DND-41 (cell line): ENCODE measurements at regions not wholly inside any gene's neighbourhood (a gene's known extent, or its start where the extent isn't known, plus 50 kb on each side); places are given as distances from the start of the nearest gene placed in this dataset.

Source experiments
- ATAC-seq: fragments of 200-7000 bp; cut with Tn5 transposase; 3 replicates; pipeline ENCODE4 v1.9.1; 2021; ENCODE audit warnings: low read depth; ENCODE audit not compliant: insufficient read depth
- DNase-seq: peaks from one replicate; pipeline ENCODE4 v3.0.0-alpha.2; 2020
- H2AFZ ChIP-seq: 2 replicates; pipeline ENCODE4 v1.6.0; 2012; ENCODE audit warnings: low read depth, low read length
- H3K27ac ChIP-seq: 2 replicates; pipeline ENCODE4 v1.5.1; 2012; ENCODE audit warnings: low read length, inconsistent platforms
- H3K27me3 ChIP-seq: fragments of 200-600 bp; sonication (generic); 2 replicates; pipeline ENCODE4 v1.6.0; 2012; ENCODE audit warnings: low read length, mild to moderate bottlenecking, inconsistent platforms; ENCODE audit not compliant: insufficient read depth, poor library complexity
- H3K36me3 ChIP-seq: 2 replicates; pipeline ENCODE4 v1.5.1; 2012; ENCODE audit warnings: low read length, inconsistent platforms; ENCODE audit not compliant: insufficient read depth
- H3K4me1 ChIP-seq: 2 replicates; pipeline ENCODE4 v1.5.1; 2012; ENCODE audit warnings: mild to moderate bottlenecking, low read length; ENCODE audit not compliant: insufficient read depth
- H3K4me2 ChIP-seq: 2 replicates; pipeline ENCODE4 v1.6.0; 2012; ENCODE audit warnings: mild to moderate bottlenecking, moderate library complexity, low read length, inconsistent platforms; ENCODE audit not compliant: insufficient read depth
- H3K4me3 ChIP-seq, 2 experiments: fragments of 200-600 bp in 1 of 2; shearing (Covaris generic) in 1 of 2; 2 replicates each; pipeline ENCODE4 v1.5.1; 2012 to 2016; ENCODE audit warnings: inconsistent platforms in 2 of 2, low read length in 2 of 2, mild to moderate bottlenecking in 2 of 2, low read depth in 1 of 2, moderate library complexity in 1 of 2
- H3K79me2 ChIP-seq: 2 replicates; pipeline ENCODE4 v1.6.0; 2012; ENCODE audit warnings: low read length, inconsistent platforms; ENCODE audit not compliant: insufficient read depth
- H3K9ac ChIP-seq: 2 replicates; pipeline ENCODE4 v1.6.0; 2012; ENCODE audit warnings: low read depth, mild to moderate bottlenecking, inconsistent platforms, low read length, moderate library complexity
- H3K9me3 ChIP-seq: 2 replicates; pipeline ENCODE4 v1.5.1; 2012; ENCODE audit warnings: low read length, moderate library complexity, mild to moderate bottlenecking, inconsistent platforms; ENCODE audit not compliant: insufficient read depth, severe bottlenecking
- H4K20me1 ChIP-seq: 2 replicates; pipeline ENCODE4 v1.6.0; 2012; ENCODE audit warnings: low read length; ENCODE audit not compliant: insufficient read depth
- EZH2 ChIP-seq: IDR thresholded peaks from 3 replicates; pipeline ENCODE4 v1.6.1; 2012; ENCODE audit warnings: borderline replicate concordance, low read depth, mild to moderate bottlenecking, moderate library complexity, low read length, inconsistent platforms; ENCODE audit not compliant: severe bottlenecking
- TF ChIP-seq, protein P1 (sequence below): IDR thresholded peaks from 2 replicates; pipeline ENCODE4 v1.5.1; 2012; ENCODE audit warnings: borderline replicate concordance, low read length, moderate library complexity, mild to moderate bottlenecking; ENCODE audit not compliant: poor library complexity, severe bottlenecking; ENCODE audit errors: extremely low read depth

DNA sequence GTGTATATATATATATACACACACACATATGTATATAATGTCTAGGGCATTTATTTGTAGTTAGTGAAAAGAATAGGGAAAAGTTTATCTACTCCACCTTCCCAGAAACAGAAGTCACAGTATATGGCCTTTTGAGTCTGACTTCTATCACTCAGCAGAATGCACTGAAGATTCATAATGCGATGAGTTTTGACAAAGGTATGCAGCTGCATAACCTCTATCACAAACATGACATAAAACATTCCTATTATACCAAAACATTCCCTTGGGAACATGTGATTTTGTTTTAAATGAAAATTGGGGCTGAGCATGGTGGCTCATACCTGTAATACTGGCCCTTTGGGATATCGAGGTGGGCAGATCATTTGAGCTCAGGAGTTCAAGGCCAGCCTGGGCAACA is 137.3 kb upstream of the EEPD1 start:
- Histone ChIP-seq H2AFZ (no peak overlapping the region), H3K79me2 (no peaks in the 10 kb centered on the region), H4K20me1 (no peaks in the 10 kb centered on the region), H3K4me3 (no peak overlapping the region), H3K9me3 (no peaks in the 10 kb centered on the region), H3K4me2 (no peak overlapping the region), H3K27me3 (peaks cover 3% of the 10 kb centered on the region), H3K27ac (no peak overlapping the region), H3K36me3 (no peaks in the 10 kb centered on the region), H3K4me1 (no peaks in the 10 kb centered on the region), H3K9ac (no peak overlapping the region)
- TF ChIP-seq, protein P1, sequence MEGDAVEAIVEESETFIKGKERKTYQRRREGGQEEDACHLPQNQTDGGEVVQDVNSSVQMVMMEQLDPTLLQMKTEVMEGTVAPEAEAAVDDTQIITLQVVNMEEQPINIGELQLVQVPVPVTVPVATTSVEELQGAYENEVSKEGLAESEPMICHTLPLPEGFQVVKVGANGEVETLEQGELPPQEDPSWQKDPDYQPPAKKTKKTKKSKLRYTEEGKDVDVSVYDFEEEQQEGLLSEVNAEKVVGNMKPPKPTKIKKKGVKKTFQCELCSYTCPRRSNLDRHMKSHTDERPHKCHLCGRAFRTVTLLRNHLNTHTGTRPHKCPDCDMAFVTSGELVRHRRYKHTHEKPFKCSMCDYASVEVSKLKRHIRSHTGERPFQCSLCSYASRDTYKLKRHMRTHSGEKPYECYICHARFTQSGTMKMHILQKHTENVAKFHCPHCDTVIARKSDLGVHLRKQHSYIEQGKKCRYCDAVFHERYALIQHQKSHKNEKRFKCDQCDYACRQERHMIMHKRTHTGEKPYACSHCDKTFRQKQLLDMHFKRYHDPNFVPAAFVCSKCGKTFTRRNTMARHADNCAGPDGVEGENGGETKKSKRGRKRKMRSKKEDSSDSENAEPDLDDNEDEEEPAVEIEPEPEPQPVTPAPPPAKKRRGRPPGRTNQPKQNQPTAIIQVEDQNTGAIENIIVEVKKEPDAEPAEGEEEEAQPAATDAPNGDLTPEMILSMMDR, result no peak
- TF ChIP-seq EZH2, result no peak
- ATAC-seq (no peak), DNase-seq (no peak)

DNA sequence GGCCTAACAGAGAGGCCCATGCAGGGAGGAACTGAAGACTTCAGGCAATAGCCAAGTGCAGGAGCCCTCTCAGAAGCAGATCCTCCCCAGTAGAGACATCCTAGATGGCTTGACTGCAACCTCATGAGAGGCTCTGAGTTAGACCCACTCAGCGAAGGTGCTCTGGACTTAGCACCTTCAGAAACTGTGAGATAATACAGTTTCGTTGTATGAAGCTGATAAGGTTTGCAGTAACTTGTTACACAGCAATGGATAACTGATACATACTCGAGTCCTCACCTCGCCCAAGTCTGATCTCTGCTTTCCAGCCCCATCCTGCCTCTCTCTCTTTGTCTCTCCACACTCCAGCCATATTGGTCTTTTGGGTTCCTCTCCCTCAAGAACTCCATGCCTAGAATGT is 136.4 kb upstream of the EEPD1 start:
- Histone ChIP-seq H3K79me2 (no peaks in the 10 kb centered on the region), H3K36me3 (no peaks in the 10 kb centered on the region), H2AFZ (no peak overlapping the region), H3K27me3 (peaks cover 3% of the 10 kb centered on the region), H3K9ac (no peak overlapping the region), H4K20me1 (no peaks in the 10 kb centered on the region), H3K9me3 (no peaks in the 10 kb centered on the region), H3K4me1 (no peaks in the 10 kb centered on the region), H3K4me2 (no peak overlapping the region), H3K27ac (no peak overlapping the region), H3K4me3 (no peak overlapping the region)
- ATAC-seq, result no peak
- no peak for DNase-seq
- no peak for TF ChIP-seq EZH2
- TF ChIP-seq, protein P1, result no peak

DNA sequence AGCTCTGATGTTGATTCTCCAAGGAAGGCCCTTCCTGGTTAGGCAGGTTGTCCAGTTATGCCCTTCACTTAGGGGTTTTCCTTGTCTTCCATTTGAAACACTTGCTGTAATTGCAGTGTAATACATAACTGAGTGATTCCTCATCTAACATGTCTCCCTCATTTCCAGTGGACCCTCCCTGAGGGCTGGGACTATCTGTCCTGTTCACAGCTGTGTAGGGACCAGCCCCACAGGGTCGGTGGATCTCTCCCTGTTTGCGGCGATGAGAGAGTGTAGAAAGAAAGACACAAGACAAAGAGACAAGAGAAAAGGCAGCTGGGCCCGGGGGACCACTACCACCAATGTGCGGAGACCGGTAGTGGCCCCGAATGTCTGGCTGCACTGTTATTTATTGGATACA is 135.9 kb upstream of the EEPD1 start:
- H3K9ac ChIP-seq, result no peak overlapping the region
- TF ChIP-seq, protein P1, result no peak
- TF ChIP-seq EZH2, result no peak

More for the DNA sequence above, 135.9 kb upstream of the EEPD1 start:
- DNase-seq (no peak), ATAC-seq (no peak)
- Histone ChIP-seq H3K36me3 (no peaks in the 10 kb centered on the region), H3K4me3 (no peak overlapping the region), H3K27me3 (peaks cover 3% of the 10 kb centered on the region), H3K27ac (no peak overlapping the region), H3K4me1 (no peaks in the 10 kb centered on the region), H4K20me1 (no peaks in the 10 kb centered on the region), H3K9me3 (no peaks in the 10 kb centered on the region), H2AFZ (no peak overlapping the region), H3K4me2 (no peak overlapping the region), H3K79me2 (no peaks in the 10 kb centered on the region)
